AG08396 (cell line): ENCODE measurements at regions not wholly inside any gene's neighbourhood (a gene's known extent, or its start where the extent isn't known, plus 50 kb on each side); places are given as distances from the start of the nearest gene placed in this dataset.

Experiments used
- DNase-seq: peaks from one replicate; pipeline ENCODE4 v3.0.0; 2012; ENCODE audit warnings: low spot score, mixed read lengths

GRCh38 chr5:167232675-167233311, 1058.7 kb upstream of the WWC1 start:
- no peak for DNase-seq

GRCh38 chr5:167233507-167234220, 1057.8 kb upstream of the WWC1 start:
- DNase-seq: no peak

GRCh38 chr5:167241436-167242067, 1049.9 kb upstream of the WWC1 start:
- no peak for DNase-seq

GRCh38 chr5:167242701-167243100, 1048.7 kb upstream of the WWC1 start:
- DNase-seq: no peak

- no peak for DNase-seq
These were observed 1048.0 kb upstream of the WWC1 start for GRCh38 chr5:167243463-167243862.

GRCh38 chr5:167244583-167244982, 1046.9 kb upstream of the WWC1 start:
- DNase-seq: no peak

GRCh38 chr5:167245868-167246267, 1045.6 kb upstream of the WWC1 start:
- no peak for DNase-seq

- no peak for DNase-seq
These were observed 1043.6 kb upstream of the WWC1 start for GRCh38 chr5:167247816-167248215.

- no peak for DNase-seq
These were observed 1043.2 kb upstream of the WWC1 start for GRCh38 chr5:167248257-167248656.

- DNase-seq: no peak
These were observed 1040.4 kb upstream of the WWC1 start for GRCh38 chr5:167250996-167251395.

- DNase-seq: no peak
These were observed 1037.3 kb upstream of the WWC1 start for GRCh38 chr5:167254132-167254531.

GRCh38 chr5:167255926-167256325, 1035.5 kb upstream of the WWC1 start:
- DNase-seq: no peak

- DNase-seq: no peak
These were observed 1031.6 kb upstream of the WWC1 start for GRCh38 chr5:167259806-167260205.

GRCh38 chr5:167261309-167262100, 1029.9 kb upstream of the WWC1 start:
- DNase-seq: no peak

GRCh38 chr5:167263185-167263584, 1028.3 kb upstream of the WWC1 start:
- no peak for DNase-seq

- DNase-seq: no peak
These were observed 1027.1 kb upstream of the WWC1 start for GRCh38 chr5:167264348-167264747.

- no peak for DNase-seq
These were observed 1023.1 kb upstream of the WWC1 start for GRCh38 chr5:167268337-167268736.

GRCh38 chr5:167269146-167269545, 1022.3 kb upstream of the WWC1 start:
- no peak for DNase-seq

GRCh38 chr5:167271081-167271480, 1020.4 kb upstream of the WWC1 start:
- no peak for DNase-seq

GRCh38 chr5:167271511-167271910, 1019.9 kb upstream of the WWC1 start:
- no peak for DNase-seq

- no peak for DNase-seq
These were observed 1011.3 kb upstream of the WWC1 start for GRCh38 chr5:167280111-167280510.

GRCh38 chr5:167281925-167282324, 1009.5 kb upstream of the WWC1 start:
- no peak for DNase-seq

GRCh38 chr5:167283691-167284090, 1007.8 kb upstream of the WWC1 start:
- DNase-seq: no peak
